AG09309 (cell line): ENCODE measurements at regions not wholly inside any gene's neighbourhood (a gene's known extent, or its start where the extent isn't known, plus 50 kb on each side); places are given as distances from the start of the nearest gene placed in this dataset.

Experiments used
- DNase-seq: peaks from one replicate; pipeline ENCODE4 v3.0.0-alpha.2; 2010; ENCODE audit warnings: low read depth
- H3K4me3 ChIP-seq: 2 replicates; pipeline ENCODE4 v1.5.1; 2011; ENCODE audit warnings: mild to moderate bottlenecking, low read depth, low read length, moderate library complexity; ENCODE audit not compliant: control insufficient read depth
- TF ChIP-seq, protein P1 (sequence below): IDR thresholded peaks from 2 replicates; pipeline ENCODE4 v1.5.1; 2011; ENCODE audit warnings: mild to moderate bottlenecking, low read depth, low read length, inconsistent platforms; ENCODE audit not compliant: insufficient read depth, control insufficient read depth; ENCODE audit errors: missing control alignments

DNA sequence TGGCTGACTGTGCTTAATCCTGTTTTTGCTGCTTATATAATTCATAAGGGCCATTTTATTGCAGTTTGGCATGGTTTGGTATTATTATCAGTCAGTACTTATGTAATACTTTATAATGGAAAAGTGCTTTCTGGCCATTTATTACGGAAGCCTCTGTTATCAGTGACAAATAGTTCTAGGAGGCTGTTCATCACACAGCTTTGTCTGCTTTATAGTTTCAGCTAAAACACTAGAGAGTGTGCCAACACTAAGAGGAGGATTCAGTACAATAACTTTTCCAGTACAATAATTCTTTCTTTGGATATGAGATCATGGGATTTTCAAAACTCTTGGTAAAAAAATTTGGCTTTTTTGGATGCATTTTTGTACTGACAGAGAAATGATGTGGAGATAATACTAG, 102.9 kb upstream of the PTGFR start:
- peak; percentile 52 for DNase-seq
- TF ChIP-seq, protein P1, sequence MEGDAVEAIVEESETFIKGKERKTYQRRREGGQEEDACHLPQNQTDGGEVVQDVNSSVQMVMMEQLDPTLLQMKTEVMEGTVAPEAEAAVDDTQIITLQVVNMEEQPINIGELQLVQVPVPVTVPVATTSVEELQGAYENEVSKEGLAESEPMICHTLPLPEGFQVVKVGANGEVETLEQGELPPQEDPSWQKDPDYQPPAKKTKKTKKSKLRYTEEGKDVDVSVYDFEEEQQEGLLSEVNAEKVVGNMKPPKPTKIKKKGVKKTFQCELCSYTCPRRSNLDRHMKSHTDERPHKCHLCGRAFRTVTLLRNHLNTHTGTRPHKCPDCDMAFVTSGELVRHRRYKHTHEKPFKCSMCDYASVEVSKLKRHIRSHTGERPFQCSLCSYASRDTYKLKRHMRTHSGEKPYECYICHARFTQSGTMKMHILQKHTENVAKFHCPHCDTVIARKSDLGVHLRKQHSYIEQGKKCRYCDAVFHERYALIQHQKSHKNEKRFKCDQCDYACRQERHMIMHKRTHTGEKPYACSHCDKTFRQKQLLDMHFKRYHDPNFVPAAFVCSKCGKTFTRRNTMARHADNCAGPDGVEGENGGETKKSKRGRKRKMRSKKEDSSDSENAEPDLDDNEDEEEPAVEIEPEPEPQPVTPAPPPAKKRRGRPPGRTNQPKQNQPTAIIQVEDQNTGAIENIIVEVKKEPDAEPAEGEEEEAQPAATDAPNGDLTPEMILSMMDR = no peak
- no peak overlapping the region for H3K4me3 ChIP-seq

DNA sequence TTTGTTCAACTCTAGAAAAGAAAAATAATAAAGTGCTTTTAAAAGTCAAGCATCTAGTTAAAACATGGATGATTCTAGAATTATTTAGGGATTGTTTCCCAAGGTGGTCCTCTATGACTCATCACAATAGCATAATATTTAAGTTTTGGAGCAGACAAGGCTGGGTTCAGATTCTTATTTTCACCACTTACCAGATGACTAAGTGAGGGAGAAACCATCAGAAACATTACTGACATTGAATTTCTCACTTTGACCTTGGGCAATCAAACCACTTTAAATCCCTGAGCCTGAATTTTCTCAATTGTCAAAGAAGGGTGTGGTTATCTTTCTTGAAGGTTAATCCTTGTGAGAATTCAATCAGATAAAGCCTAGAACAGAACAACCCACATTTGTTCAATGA, 102.5 kb upstream of the PTGFR start:
- TF ChIP-seq, protein P1 = no peak
- no peak overlapping the region for H3K4me3 ChIP-seq
- no peak for DNase-seq

DNA sequence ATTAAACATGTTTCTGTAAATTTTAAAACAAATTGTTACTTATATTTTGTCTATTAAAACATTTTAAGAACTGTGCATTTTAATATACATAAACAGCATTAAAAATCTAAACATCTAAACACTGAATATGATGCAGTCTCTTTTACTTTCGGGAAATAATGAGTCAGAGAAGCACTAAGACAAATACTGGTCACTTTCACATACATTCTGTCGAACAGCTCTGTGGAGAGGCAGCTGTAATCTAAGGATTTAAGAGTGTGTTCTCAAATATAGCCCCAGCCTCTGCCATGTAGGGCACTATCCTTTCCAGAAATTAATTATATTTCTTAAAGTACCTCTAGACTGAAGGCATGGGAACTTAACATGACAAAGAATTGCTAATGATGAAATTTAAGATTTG, 89.6 kb upstream of the PTGFR start:
- TF ChIP-seq, protein P1 = no peak
- H3K4me3 ChIP-seq = no peak overlapping the region
- DNase-seq = no peak

DNA sequence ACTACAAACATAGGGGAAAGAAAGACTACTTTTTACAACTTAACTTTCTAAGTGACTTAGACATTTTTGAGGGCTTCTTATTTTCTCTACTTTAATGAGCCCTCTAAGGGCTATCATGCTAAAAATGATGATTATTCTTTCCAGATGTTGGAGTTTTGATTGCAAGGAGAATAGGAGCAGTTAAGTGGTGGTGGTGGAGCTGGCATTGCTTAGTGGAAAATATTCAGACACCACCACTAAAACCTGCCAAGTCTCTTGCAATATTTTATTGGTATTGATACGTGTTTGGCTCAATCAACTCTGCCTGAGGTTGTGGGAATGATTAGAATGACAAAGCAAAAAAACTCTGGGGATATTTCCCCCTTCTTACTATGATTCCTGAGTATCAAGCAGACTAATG, 82.6 kb upstream of the PTGFR start:
- H3K4me3 ChIP-seq = no peak overlapping the region
- TF ChIP-seq, protein P1 = no peak
- DNase-seq = peak; percentile 90

DNA sequence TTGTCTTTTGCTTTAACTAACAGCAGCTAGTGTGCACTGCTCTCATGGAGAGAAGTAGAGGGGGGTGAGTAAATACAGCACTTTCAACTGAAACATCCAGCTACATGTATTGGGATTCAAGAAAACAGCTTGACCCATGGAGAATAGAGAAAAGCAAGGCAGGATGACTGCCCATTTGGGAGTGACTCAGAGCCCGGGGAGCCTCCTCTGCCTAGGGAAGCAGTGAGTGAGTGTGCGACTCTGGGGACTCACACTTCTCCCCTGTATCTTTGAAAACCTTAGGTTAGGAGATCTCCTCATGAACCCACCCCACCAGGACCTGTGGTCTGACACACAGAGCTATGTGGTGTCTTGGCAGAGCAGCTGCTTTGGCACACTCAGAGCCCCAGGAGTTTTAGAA, 82.0 kb upstream of the PTGFR start:
- peak; percentile 48 for DNase-seq
- TF ChIP-seq, protein P1 = no peak
- no peak overlapping the region for H3K4me3 ChIP-seq

DNA sequence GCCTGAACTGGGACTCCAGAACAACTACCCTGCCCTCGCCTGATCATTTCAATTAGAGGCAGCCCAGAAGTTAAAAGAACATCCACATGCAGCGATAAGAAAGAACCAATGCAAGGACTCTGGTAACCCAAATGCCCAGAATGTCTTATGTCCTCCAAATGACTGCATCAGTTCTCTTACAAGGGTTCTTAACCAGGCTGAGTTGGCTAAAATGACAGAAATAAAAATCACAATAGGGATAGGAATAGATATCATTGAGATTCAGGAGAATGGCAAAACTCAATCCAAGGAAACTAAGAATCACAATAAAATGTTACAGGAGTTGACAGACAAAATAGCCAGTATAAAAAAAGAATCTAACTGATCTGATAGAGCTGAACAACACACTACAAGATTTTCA, 80.1 kb upstream of the PTGFR start:
- TF ChIP-seq, protein P1 = no peak
- no peak overlapping the region for H3K4me3 ChIP-seq
- DNase-seq = no peak

DNA sequence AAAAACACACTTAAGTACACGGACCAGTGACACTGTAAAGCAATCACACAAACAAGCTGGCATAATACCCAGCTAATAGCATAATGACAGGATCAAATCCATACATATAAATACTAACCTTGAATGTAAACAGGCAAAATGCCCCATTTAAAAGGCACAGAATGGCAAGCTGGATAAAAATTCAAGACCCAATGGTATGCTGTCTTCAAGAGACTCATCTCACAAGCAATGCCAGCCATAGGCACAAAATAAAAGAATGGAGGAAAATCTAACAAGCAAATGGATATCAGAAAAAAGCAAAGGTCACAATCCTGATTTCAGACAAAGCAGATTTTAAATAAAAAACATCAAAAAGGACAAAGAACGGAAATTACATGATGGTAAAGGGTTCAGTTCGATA, 79.1 kb upstream of the PTGFR start:
- no peak overlapping the region for H3K4me3 ChIP-seq
- TF ChIP-seq, protein P1 = no peak
- DNase-seq = no peak
